NB4 (cell line): ENCODE measurements at regions not wholly inside any gene's neighbourhood (a gene's known extent, or its start where the extent isn't known, plus 50 kb on each side); places are given as distances from the start of the nearest gene placed in this dataset.

Experiments
- DNase-seq: peaks from one replicate; pipeline ENCODE4 v3.0.0; 2010; ENCODE audit warnings: low read depth
- H3K4me3 ChIP-seq: one replicate; pipeline ENCODE4 v1.5.1; 2011; ENCODE audit warnings: mild to moderate bottlenecking, low read depth, low read length, moderate library complexity
- MYC ChIP-seq: IDR thresholded peaks from 2 replicates; pipeline ENCODE4 v1.6.1; 2011; ENCODE audit warnings: low read depth, low read length
- POLR2A ChIP-seq: IDR thresholded peaks from 2 replicates; pipeline ENCODE4 v1.6.1; 2011; ENCODE audit warnings: mild to moderate bottlenecking; ENCODE audit not compliant: insufficient read length; ENCODE audit errors: extremely low read depth
- TF ChIP-seq, protein P1 (sequence below): IDR thresholded peaks from one replicate; pipeline ENCODE4 v1.5.1; 2012; ENCODE audit warnings: low read depth, low read length
- TF ChIP-seq, protein P2 (sequence below): IDR thresholded peaks from 2 replicates; pipeline ENCODE4 v1.6.1; 2011; ENCODE audit warnings: low read depth, low read length

GRCh38 chr4:41327770-41328169 is 71.0 kb downstream of the UCHL1 start:
- TF ChIP-seq, protein P1, sequence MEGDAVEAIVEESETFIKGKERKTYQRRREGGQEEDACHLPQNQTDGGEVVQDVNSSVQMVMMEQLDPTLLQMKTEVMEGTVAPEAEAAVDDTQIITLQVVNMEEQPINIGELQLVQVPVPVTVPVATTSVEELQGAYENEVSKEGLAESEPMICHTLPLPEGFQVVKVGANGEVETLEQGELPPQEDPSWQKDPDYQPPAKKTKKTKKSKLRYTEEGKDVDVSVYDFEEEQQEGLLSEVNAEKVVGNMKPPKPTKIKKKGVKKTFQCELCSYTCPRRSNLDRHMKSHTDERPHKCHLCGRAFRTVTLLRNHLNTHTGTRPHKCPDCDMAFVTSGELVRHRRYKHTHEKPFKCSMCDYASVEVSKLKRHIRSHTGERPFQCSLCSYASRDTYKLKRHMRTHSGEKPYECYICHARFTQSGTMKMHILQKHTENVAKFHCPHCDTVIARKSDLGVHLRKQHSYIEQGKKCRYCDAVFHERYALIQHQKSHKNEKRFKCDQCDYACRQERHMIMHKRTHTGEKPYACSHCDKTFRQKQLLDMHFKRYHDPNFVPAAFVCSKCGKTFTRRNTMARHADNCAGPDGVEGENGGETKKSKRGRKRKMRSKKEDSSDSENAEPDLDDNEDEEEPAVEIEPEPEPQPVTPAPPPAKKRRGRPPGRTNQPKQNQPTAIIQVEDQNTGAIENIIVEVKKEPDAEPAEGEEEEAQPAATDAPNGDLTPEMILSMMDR: no peak
- no peak for DNase-seq
- no peak overlapping the region for H3K4me3 ChIP-seq

GRCh38 chr4:41329361-41329760 is 72.6 kb downstream of the UCHL1 start:
- TF ChIP-seq, protein P2, sequence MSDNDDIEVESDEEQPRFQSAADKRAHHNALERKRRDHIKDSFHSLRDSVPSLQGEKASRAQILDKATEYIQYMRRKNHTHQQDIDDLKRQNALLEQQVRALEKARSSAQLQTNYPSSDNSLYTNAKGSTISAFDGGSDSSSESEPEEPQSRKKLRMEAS: no peak
- TF ChIP-seq, protein P1: no peak
- TF ChIP-seq POLR2A (no peak), MYC (no peak)
- no peak for DNase-seq
- no peak overlapping the region for H3K4me3 ChIP-seq

DNA sequence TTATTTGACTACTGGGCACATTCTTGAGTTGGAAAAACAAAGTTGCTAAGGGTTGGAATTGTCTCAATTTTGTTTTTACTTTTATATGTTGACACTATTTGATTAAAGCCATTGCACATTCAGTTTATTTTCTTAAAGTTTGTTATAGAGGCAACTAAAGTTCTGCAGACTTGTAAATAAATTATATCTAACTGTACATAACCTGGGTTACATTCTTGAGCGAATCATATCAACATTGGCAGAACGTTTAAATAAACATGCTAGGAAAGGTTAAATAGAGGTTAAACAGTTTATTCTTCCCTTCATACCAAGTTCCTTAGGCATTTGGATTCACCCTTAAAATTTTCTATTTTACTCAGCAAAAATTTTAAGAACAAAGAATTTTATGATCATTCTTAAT is 74.5 kb downstream of the UCHL1 start:
- H3K4me3 ChIP-seq: no peak overlapping the region
- no peak for DNase-seq
- TF ChIP-seq, protein P1: no peak
- TF ChIP-seq, protein P2: no peak
- TF ChIP-seq POLR2A: no peak
- no peak for TF ChIP-seq MYC

DNA sequence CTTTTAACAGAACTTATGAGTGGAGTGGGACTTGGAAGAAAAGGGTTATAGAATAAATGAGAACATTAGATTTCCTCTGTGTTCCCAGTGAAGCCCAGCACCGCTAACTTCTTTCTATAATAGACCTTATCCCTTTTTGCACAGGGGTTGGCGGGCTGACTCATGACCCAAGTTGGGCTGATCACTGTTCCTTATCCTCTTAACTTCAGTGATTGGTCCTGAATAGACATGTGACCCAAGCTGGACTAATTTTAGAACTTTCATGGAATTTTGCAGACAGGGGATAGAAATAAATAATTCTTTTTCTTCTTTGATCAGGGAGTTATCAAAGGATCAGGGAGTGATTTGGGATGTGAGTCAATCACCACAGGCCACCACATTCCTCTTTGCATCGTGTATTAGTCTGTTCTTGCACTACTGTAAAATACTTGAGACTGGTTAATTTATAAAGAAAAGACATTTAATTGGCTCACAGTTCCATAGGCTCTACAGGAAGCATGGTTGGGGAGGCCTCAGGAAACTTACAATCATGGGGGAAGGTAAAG is 75.9 kb downstream of the UCHL1 start:
- no peak for DNase-seq
- TF ChIP-seq MYC (no peak), POLR2A (no peak)
- TF ChIP-seq, protein P1: no peak
- TF ChIP-seq, protein P2: no peak
- no peak overlapping the region for H3K4me3 ChIP-seq

DNA sequence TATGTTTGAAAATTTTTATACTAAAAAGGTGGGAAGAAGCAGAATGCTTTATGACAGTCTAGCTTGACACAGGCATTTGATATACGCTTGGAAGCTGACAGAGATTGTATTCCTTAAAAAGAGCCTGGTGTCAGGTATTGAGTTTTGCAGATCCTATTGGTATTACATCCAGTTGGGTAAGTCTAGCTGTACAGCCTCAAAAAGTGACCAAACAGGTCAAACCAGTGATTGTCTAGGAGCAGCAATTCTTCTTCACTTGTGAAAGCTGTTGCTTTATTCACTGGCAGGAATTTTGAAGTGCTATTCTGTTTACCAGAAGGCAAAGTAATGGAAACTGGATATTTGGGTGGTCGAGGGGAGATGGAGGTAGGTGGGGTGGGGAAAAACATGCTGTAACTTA is 77.5 kb downstream of the UCHL1 start:
- no peak overlapping the region for H3K4me3 ChIP-seq
- TF ChIP-seq, protein P2: no peak
- TF ChIP-seq MYC: no peak
- TF ChIP-seq, protein P1: no peak
- no peak for TF ChIP-seq POLR2A
- DNase-seq: no peak
